HL-60 (cell line): ENCODE measurements at regions not wholly inside any gene's neighbourhood (a gene's known extent, or its start where the extent isn't known, plus 50 kb on each side); places are given as distances from the start of the nearest gene placed in this dataset.

Experiments used
- GABPA ChIP-seq: IDR thresholded peaks from 2 replicates; pipeline ENCODE4 v1.6.1; 2012; ENCODE audit warnings: low read depth
- POLR2AphosphoS5 ChIP-seq: IDR thresholded peaks from 2 replicates; pipeline ENCODE4 v1.6.1; 2012; ENCODE audit warnings: low read depth
- SPI1 ChIP-seq: IDR thresholded peaks from 2 replicates; pipeline ENCODE4 v1.6.1; 2012; ENCODE audit warnings: low read depth, mild to moderate bottlenecking, borderline replicate concordance
- TF ChIP-seq, protein P1 (sequence below): IDR thresholded peaks from one replicate; pipeline ENCODE4 v1.5.1; 2011; ENCODE audit warnings: low read length, control low read depth, inconsistent platforms; ENCODE audit not compliant: insufficient read depth
- TF ChIP-seq, protein P2 (sequence below): IDR thresholded peaks from 2 replicates; pipeline ENCODE4 v1.6.1; 2012; ENCODE audit warnings: low read depth; ENCODE audit not compliant: insufficient replicate concordance

DNA sequence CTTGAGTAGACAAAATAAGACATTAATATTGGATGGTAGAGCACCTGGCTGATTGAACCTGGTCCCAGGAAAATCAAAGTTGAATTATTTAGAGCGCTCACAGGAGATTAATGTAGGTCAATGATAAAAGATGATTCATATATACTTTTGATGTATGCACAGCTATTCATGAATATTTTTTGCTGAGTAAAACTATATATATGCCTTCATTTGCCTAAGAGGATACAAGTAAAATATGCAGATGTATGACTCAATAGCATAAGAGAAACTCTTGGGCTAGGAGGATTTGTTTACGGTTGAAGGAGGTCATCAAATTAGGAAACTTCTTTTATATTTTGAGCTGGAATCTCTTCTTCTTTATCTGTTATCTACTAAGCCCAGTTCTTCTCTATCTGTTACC is 202.7 kb upstream of the HS3ST1 start:
- TF ChIP-seq, protein P1, sequence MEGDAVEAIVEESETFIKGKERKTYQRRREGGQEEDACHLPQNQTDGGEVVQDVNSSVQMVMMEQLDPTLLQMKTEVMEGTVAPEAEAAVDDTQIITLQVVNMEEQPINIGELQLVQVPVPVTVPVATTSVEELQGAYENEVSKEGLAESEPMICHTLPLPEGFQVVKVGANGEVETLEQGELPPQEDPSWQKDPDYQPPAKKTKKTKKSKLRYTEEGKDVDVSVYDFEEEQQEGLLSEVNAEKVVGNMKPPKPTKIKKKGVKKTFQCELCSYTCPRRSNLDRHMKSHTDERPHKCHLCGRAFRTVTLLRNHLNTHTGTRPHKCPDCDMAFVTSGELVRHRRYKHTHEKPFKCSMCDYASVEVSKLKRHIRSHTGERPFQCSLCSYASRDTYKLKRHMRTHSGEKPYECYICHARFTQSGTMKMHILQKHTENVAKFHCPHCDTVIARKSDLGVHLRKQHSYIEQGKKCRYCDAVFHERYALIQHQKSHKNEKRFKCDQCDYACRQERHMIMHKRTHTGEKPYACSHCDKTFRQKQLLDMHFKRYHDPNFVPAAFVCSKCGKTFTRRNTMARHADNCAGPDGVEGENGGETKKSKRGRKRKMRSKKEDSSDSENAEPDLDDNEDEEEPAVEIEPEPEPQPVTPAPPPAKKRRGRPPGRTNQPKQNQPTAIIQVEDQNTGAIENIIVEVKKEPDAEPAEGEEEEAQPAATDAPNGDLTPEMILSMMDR = no peak
- TF ChIP-seq SPI1 (no peak), GABPA (no peak), POLR2AphosphoS5 (no peak)
- TF ChIP-seq, protein P2, sequence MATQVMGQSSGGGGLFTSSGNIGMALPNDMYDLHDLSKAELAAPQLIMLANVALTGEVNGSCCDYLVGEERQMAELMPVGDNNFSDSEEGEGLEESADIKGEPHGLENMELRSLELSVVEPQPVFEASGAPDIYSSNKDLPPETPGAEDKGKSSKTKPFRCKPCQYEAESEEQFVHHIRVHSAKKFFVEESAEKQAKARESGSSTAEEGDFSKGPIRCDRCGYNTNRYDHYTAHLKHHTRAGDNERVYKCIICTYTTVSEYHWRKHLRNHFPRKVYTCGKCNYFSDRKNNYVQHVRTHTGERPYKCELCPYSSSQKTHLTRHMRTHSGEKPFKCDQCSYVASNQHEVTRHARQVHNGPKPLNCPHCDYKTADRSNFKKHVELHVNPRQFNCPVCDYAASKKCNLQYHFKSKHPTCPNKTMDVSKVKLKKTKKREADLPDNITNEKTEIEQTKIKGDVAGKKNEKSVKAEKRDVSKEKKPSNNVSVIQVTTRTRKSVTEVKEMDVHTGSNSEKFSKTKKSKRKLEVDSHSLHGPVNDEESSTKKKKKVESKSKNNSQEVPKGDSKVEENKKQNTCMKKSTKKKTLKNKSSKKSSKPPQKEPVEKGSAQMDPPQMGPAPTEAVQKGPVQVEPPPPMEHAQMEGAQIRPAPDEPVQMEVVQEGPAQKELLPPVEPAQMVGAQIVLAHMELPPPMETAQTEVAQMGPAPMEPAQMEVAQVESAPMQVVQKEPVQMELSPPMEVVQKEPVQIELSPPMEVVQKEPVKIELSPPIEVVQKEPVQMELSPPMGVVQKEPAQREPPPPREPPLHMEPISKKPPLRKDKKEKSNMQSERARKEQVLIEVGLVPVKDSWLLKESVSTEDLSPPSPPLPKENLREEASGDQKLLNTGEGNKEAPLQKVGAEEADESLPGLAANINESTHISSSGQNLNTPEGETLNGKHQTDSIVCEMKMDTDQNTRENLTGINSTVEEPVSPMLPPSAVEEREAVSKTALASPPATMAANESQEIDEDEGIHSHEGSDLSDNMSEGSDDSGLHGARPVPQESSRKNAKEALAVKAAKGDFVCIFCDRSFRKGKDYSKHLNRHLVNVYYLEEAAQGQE = no peak
